AG09309 (cell line): ENCODE measurements at regions not wholly inside any gene's neighbourhood (a gene's known extent, or its start where the extent isn't known, plus 50 kb on each side); places are given as distances from the start of the nearest gene placed in this dataset.

ENCODE experiments used
- DNase-seq: peaks from one replicate; pipeline ENCODE4 v3.0.0-alpha.2; 2010; ENCODE audit warnings: low read depth
- H3K4me3 ChIP-seq: 2 replicates; pipeline ENCODE4 v1.5.1; 2011; ENCODE audit warnings: mild to moderate bottlenecking, low read depth, low read length, moderate library complexity; ENCODE audit not compliant: control insufficient read depth
- CTCF ChIP-seq: IDR thresholded peaks from 2 replicates; pipeline ENCODE4 v1.5.1; 2011; ENCODE audit warnings: mild to moderate bottlenecking, low read depth, low read length, inconsistent platforms; ENCODE audit not compliant: insufficient read depth, control insufficient read depth; ENCODE audit errors: missing control alignments

- no peak for TF ChIP-seq CTCF
- no peak for DNase-seq
- H3K4me3 ChIP-seq: no peak overlapping the region
Measured at GRCh38 chr13:90287521-90287920, 1060.0 kb upstream of the MIR17HG start.

GRCh38 chr13:90293793-90294361 is 1053.6 kb upstream of the MIR17HG start:
- no peak for DNase-seq
- H3K4me3 ChIP-seq: no peak overlapping the region
- TF ChIP-seq CTCF: no peak

- DNase-seq: no peak
- no peak overlapping the region for H3K4me3 ChIP-seq
- no peak for TF ChIP-seq CTCF
Measured at GRCh38 chr13:90299238-90299637, 1048.2 kb upstream of the MIR17HG start.

- TF ChIP-seq CTCF: no peak
- H3K4me3 ChIP-seq: no peak overlapping the region
- DNase-seq: no peak
Measured at GRCh38 chr13:90300015-90300414, 1047.5 kb upstream of the MIR17HG start.

- TF ChIP-seq CTCF: no peak
- H3K4me3 ChIP-seq: no peak overlapping the region
- peak; percentile 29 for DNase-seq
Measured at GRCh38 chr13:90302107-90302506, 1045.4 kb upstream of the MIR17HG start.

GRCh38 chr13:90305796-90306195 is 1041.7 kb upstream of the MIR17HG start:
- no peak overlapping the region for H3K4me3 ChIP-seq
- no peak for TF ChIP-seq CTCF
- no peak for DNase-seq

GRCh38 chr13:90307136-90307535 is 1040.4 kb upstream of the MIR17HG start:
- H3K4me3 ChIP-seq: no peak overlapping the region
- TF ChIP-seq CTCF: no peak
- no peak for DNase-seq
